ENCODE measurements at regions not wholly inside any gene's neighbourhood (a gene's known extent, or its start where the extent isn't known, plus 50 kb on each side); places are given as distances from the start of the nearest gene placed in this dataset.

- no peak for TF ChIP-seq CTCF (IDR thresholded peaks at IDR 0.05; ENCODE audit: borderline replicate concordance, extremely low read depth, insufficient read depth)
- Histone ChIP-seq H3K4me3 (ENCODE audit: low read length in 3 of 3) (no peak overlapping the region), H3K27ac (ENCODE audit: low read depth in 2 of 2, low read length in 2 of 2) (no peak overlapping the region), H3K27me3 (ENCODE audit: control insufficient read depth, insufficient read depth, low read length) (no peaks in the 10 kb centered on the region), H3K9me3 (ENCODE audit: control insufficient read depth in 2 of 3, insufficient read depth in 1 of 3, low read length in 3 of 3) (peaks cover 0 to 8% (median 0%) of the 10 kb centered on the region in 3 donors), H3K4me1 (ENCODE audit: control insufficient read depth in 2 of 3, insufficient read depth in 2 of 3, low read depth in 1 of 3, low read length in 3 of 3) (no peaks in the 10 kb centered on the region), H3K9ac (ENCODE audit: low read length in 3 of 3) (no peak overlapping the region), H3K36me3 (ENCODE audit: control insufficient read depth in 2 of 3, insufficient read depth in 3 of 3, low read length in 3 of 3) (no peaks in the 10 kb centered on the region)
- DNase-seq (no peak), FAIRE-seq (no peak)
- intact Hi-C loops (cut with DNase I), result no loop called here
Measured at GRCh38 chr17:5686074-5686635, 101.8 kb upstream of the NLRP1 start.

GRCh38 chr17:5687646-5688045, 103.3 kb upstream of the NLRP1 start:
- no peak for TF ChIP-seq CTCF (IDR thresholded peaks at IDR 0.05; ENCODE audit: borderline replicate concordance, extremely low read depth, insufficient read depth)
- FAIRE-seq, result no peak
- no peaks in the 10 kb centered on the region for H3K4me1 ChIP-seq (ENCODE audit: control insufficient read depth in 2 of 3, insufficient read depth in 2 of 3, low read depth in 1 of 3, low read length in 3 of 3)

GRCh38 chr17:5693821-5694220, 109.5 kb upstream of the NLRP1 start:
- no peak for TF ChIP-seq CTCF (IDR thresholded peaks at IDR 0.05; ENCODE audit: borderline replicate concordance, extremely low read depth, insufficient read depth)
- H3K27ac ChIP-seq (ENCODE audit: low read depth in 2 of 2, low read length in 2 of 2), result no peak overlapping the region
- no peak for FAIRE-seq
- intact Hi-C loops (cut with DNase I), result no loop called here
- DNase-seq, result peak in 1 of 5 donors; percentile 72
- no peaks in the 10 kb centered on the region for H3K36me3 ChIP-seq (ENCODE audit: control insufficient read depth in 2 of 3, insufficient read depth in 3 of 3, low read length in 3 of 3)
- H3K27me3 ChIP-seq (ENCODE audit: control insufficient read depth, insufficient read depth, low read length), result no peaks in the 10 kb centered on the region
- no peak overlapping the region for H3K9ac ChIP-seq (ENCODE audit: low read length in 3 of 3)
- H3K9me3 ChIP-seq (ENCODE audit: control insufficient read depth in 2 of 3, insufficient read depth in 1 of 3, low read length in 3 of 3), result peaks cover 0 to 1% (median under 1%) of the 10 kb centered on the region in 3 donors
- H3K4me3 ChIP-seq (ENCODE audit: low read length in 3 of 3), result no peak overlapping the region
- peaks cover 0 to 3% (median 0%) of the 10 kb centered on the region in 3 donors for H3K4me1 ChIP-seq (ENCODE audit: control insufficient read depth in 2 of 3, insufficient read depth in 2 of 3, low read depth in 1 of 3, low read length in 3 of 3)

More at GRCh38 chr17:5687646-5688045, 103.3 kb upstream of the NLRP1 start:
- Histone ChIP-seq H3K27ac (ENCODE audit: low read depth in 2 of 2, low read length in 2 of 2) (no peak overlapping the region), H3K36me3 (ENCODE audit: control insufficient read depth in 2 of 3, insufficient read depth in 3 of 3, low read length in 3 of 3) (no peaks in the 10 kb centered on the region), H3K9ac (ENCODE audit: low read length in 3 of 3) (no peak overlapping the region), H3K4me3 (ENCODE audit: low read length in 3 of 3) (no peak overlapping the region), H3K9me3 (ENCODE audit: control insufficient read depth in 2 of 3, insufficient read depth in 1 of 3, low read length in 3 of 3) (peaks cover 0 to 8% (median 0%) of the 10 kb centered on the region in 3 donors), H3K27me3 (ENCODE audit: control insufficient read depth, insufficient read depth, low read length) (no peaks in the 10 kb centered on the region)
- intact Hi-C loops (cut with DNase I), result no loop called here
- DNase-seq, result no peak

- peak in 4 of 5 donors; percentile 56 to 87 (median 71) for DNase-seq
- Histone ChIP-seq H3K27me3 (ENCODE audit: control insufficient read depth, insufficient read depth, low read length) (no peaks in the 10 kb centered on the region), H3K36me3 (ENCODE audit: control insufficient read depth in 2 of 3, insufficient read depth in 3 of 3, low read length in 3 of 3) (no peaks in the 10 kb centered on the region), H3K9ac (ENCODE audit: low read length in 3 of 3) (no peak overlapping the region), H3K4me3 (ENCODE audit: low read length in 3 of 3) (no peak overlapping the region), H3K9me3 (ENCODE audit: control insufficient read depth in 2 of 3, insufficient read depth in 1 of 3, low read length in 3 of 3) (peaks cover 0 to 4% (median 2%) of the 10 kb centered on the region in 3 donors), H3K27ac (ENCODE audit: low read depth in 2 of 2, low read length in 2 of 2) (no peak overlapping the region), H3K4me1 (ENCODE audit: control insufficient read depth in 2 of 3, insufficient read depth in 2 of 3, low read depth in 1 of 3, low read length in 3 of 3) (peaks cover 0 to 3% (median 0%) of the 10 kb centered on the region in 3 donors)
- intact Hi-C loops (cut with DNase I), result no loop called here
- FAIRE-seq, result no peak
- TF ChIP-seq CTCF (IDR thresholded peaks at IDR 0.05; ENCODE audit: borderline replicate concordance, extremely low read depth, insufficient read depth), result no peak
Measured at GRCh38 chr17:5694551-5694950, 110.2 kb upstream of the NLRP1 start.

Data from kidney (tissue), 13 donors.